ENCODE measurements at regions not wholly inside any gene's neighbourhood (a gene's known extent, or its start where the extent isn't known, plus 50 kb on each side); places are given as distances from the start of the nearest gene placed in this dataset.

DNA sequence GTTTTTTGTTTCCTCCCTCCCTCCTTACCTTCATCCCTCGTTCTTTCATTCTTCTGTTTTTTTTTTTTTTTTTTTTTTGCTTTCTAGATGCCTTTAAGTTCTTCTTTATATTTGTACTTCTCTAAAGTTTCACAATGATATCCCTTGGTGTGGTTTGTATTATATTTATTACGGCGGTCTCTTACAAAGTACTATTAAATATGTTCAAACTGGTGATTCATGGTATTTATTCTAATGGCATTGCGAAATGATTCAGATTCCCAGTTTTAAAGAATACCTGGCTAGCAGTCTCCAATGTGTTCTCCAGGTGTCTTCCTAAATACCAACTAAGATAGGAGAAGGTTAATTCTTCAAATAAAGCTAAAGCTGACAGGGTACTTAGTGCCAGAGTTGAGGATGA lies 690.1 kb upstream of the COX7C start:
- H3K4me1 ChIP-seq = no peaks in the 10 kb centered on the region
- DNase-seq = no peak
- ATAC-seq = no peak
- peaks cover 6% of the 10 kb centered on the region for H3K9me3 ChIP-seq
- no peak overlapping the region for H3K4me3 ChIP-seq
- H3K27me3 ChIP-seq = no peaks in the 10 kb centered on the region
- intact Hi-C loops (cut with DNase I) = no loop called here
- no peak overlapping the region for H3K27ac ChIP-seq
- TF ChIP-seq, protein P1, sequence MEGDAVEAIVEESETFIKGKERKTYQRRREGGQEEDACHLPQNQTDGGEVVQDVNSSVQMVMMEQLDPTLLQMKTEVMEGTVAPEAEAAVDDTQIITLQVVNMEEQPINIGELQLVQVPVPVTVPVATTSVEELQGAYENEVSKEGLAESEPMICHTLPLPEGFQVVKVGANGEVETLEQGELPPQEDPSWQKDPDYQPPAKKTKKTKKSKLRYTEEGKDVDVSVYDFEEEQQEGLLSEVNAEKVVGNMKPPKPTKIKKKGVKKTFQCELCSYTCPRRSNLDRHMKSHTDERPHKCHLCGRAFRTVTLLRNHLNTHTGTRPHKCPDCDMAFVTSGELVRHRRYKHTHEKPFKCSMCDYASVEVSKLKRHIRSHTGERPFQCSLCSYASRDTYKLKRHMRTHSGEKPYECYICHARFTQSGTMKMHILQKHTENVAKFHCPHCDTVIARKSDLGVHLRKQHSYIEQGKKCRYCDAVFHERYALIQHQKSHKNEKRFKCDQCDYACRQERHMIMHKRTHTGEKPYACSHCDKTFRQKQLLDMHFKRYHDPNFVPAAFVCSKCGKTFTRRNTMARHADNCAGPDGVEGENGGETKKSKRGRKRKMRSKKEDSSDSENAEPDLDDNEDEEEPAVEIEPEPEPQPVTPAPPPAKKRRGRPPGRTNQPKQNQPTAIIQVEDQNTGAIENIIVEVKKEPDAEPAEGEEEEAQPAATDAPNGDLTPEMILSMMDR (IDR thresholded peaks at IDR 0.05) = no peak
- H3K36me3 ChIP-seq = no peaks in the 10 kb centered on the region

DNA sequence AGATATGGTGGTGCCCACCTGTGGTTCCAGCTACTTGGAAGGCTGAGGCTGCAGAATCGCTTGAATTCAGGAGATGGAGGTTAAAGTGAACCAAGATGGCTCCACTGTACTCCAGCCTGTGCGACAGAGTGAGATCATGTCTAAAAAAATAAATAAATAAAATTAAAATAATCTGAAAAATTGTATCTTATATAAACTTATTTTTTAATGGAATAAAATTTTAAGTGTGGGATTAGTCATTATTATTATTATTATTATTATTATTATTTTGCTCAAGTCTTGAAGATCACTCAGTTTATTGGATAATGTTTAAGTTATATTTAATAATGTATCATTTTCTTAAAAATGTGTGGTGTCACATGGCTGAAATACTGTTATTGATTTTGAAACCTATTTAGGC lies 688.0 kb upstream of the COX7C start:
- Histone ChIP-seq H3K27ac (no peak overlapping the region), H3K9me3 (peaks cover 6% of the 10 kb centered on the region), H3K36me3 (no peaks in the 10 kb centered on the region), H3K4me1 (no peaks in the 10 kb centered on the region), H3K4me3 (no peak overlapping the region), H3K27me3 (no peaks in the 10 kb centered on the region)
- DNase-seq (no peak), ATAC-seq (no peak)
- TF ChIP-seq, protein P1 (IDR thresholded peaks at IDR 0.05) = no peak
- intact Hi-C loops (cut with DNase I) = no loop called here

DNA sequence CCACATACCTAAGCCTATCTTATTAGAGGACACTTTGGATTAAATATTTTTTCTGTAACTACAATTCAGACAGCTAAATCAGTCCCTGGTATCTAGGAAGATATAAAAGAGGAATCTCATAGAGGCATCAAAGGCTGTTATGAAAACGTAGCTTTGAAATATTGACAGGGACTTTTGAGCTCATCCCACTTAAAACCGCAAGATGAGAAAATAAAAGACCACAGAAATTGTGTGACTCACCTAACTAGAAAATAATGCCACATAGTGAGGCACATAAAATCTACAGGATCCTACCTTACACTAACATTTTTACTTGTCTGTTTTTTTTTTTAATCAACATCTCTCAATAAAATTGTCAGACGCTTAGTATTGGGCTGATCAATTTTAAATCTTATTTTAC lies 686.5 kb upstream of the COX7C start:
- DNase-seq (no peak), ATAC-seq (no peak)
- no peaks in the 10 kb centered on the region for H3K27me3 ChIP-seq
- TF ChIP-seq, protein P1 (IDR thresholded peaks at IDR 0.05) = no peak
- intact Hi-C loops (cut with DNase I) = no loop called here
- no peaks in the 10 kb centered on the region for H3K36me3 ChIP-seq
- no peaks in the 10 kb centered on the region for H3K4me1 ChIP-seq
- H3K9me3 ChIP-seq = no peaks in the 10 kb centered on the region
- H3K4me3 ChIP-seq = no peak overlapping the region
- no peak overlapping the region for H3K27ac ChIP-seq

DNA sequence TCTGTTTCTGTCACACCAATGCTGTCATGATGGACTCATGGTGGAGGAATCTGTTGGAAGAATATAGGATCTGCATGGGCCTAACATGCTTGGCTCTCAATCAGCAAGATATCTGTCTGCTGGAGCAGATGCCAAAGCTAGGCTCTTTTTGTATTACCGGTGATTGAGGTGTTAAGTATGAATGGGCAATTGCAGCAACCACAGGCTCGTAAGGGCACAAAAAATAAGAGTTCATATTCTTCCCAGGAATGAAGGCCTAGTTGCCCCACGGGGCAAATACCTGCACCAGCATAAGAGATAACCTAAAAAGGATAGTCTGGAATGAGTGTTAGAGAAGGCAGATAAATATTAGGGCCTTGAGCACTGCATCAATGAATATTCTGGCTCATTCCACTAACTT lies 679.5 kb upstream of the COX7C start:
- no peaks in the 10 kb centered on the region for H3K27me3 ChIP-seq
- ATAC-seq = no peak
- H3K36me3 ChIP-seq = no peaks in the 10 kb centered on the region
- H3K9me3 ChIP-seq = no peaks in the 10 kb centered on the region
- TF ChIP-seq, protein P1 (IDR thresholded peaks at IDR 0.05) = no peak
- H3K27ac ChIP-seq = no peak overlapping the region
- no peak for DNase-seq
- H3K4me1 ChIP-seq = no peaks in the 10 kb centered on the region
- H3K4me3 ChIP-seq = no peak overlapping the region
- intact Hi-C loops (cut with DNase I) = no loop called here

DNA sequence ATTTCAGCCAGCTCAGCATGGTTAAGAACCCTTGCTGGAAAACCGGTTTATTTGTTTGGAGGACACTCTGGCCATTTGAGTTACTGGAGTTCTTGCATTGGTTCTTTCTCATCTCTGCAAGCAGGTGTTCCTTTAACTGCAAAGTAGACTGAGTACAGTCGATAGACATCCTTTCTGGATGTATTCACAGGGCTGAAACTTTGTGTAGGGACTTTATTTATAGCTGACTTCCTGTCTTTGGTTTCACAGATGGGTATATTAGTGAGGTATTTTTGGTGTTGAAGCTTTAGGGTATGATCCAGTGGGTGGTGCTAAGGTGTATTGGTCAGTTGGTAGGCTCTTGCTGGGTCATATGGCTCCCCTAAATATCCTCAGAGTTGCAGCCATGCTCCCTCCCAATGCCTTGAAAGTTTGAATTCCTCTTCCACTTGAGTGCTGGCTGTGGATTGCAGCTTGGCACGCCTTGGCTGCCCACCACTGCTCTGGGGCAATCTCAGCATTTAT lies 666.0 kb upstream of the COX7C start:
- ATAC-seq = no peak
- H3K36me3 ChIP-seq = no peaks in the 10 kb centered on the region
- intact Hi-C loops (cut with DNase I) = no loop called here
- no peak for DNase-seq
- no peak overlapping the region for H3K27ac ChIP-seq
- TF ChIP-seq, protein P1 (IDR thresholded peaks at IDR 0.05) = no peak
- no peak overlapping the region for H3K4me3 ChIP-seq
- no peaks in the 10 kb centered on the region for H3K9me3 ChIP-seq
- no peaks in the 10 kb centered on the region for H3K27me3 ChIP-seq
- H3K4me1 ChIP-seq = no peaks in the 10 kb centered on the region

DNA sequence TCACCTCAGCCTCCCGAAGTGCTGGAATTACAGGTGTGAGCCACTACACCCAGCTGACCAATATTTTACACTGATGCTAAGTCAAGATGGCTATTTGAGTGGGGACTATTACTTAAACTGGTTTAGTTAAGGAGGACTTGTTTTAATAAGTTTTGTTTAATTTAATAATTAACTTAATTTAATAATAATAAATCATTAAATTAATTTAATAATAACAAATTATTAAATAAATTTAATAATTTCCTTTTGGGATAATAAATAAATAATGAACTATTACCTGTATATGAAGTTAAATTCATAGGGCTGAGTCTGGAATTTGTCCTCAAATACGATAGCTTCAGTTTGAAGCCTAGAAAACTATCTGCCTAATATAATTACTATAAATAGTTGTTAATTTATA lies 665.1 kb upstream of the COX7C start:
- Histone ChIP-seq H3K4me3 (no peak overlapping the region), H3K9me3 (no peaks in the 10 kb centered on the region)

More for the DNA sequence above, 665.1 kb upstream of the COX7C start:
- H3K36me3 ChIP-seq = no peaks in the 10 kb centered on the region
- DNase-seq (no peak), ATAC-seq (no peak)
- TF ChIP-seq, protein P1 (IDR thresholded peaks at IDR 0.05) = no peak
- no peaks in the 10 kb centered on the region for H3K27me3 ChIP-seq
- intact Hi-C loops (cut with DNase I) = no loop called here
- no peak overlapping the region for H3K27ac ChIP-seq
- no peaks in the 10 kb centered on the region for H3K4me1 ChIP-seq
